GM23338 (cell line): ENCODE measurements at regions not wholly inside any gene's neighbourhood (a gene's known extent, or its start where the extent isn't known, plus 50 kb on each side); places are given as distances from the start of the nearest gene placed in this dataset.
A peak's percentile ranks its signal among the peaks of the same experiment; 100 is the strongest.

Experiments
- ATAC-seq: fragments of 200-7000 bp; cut with Tn5 transposase; 3 replicates; pipeline ENCODE4 v1.9.1; 2020
- DNase-seq: peaks from one replicate; pipeline ENCODE4 v3.0.0-alpha.2; 2015; ENCODE audit warnings: low spot score
- H2AFZ ChIP-seq: fragments of 200-600 bp; sonication (generic); 2 replicates; pipeline ENCODE4 v1.8.0; 2016; ENCODE audit warnings: antibody characterized with exemption, mild to moderate bottlenecking, moderate library complexity
- H3F3A ChIP-seq: fragments of 200-600 bp; sonication (generic); replicated peaks from 2 replicates; pipeline ENCODE4 v1.8.0; 2017; ENCODE audit warnings: antibody characterized with exemption, mixed run types, low read depth
- H3K27ac ChIP-seq: fragments of 200-600 bp; sonication (generic); 2 replicates; pipeline ENCODE4 v1.6.1; 2016; ENCODE audit warnings: low read depth
- H3K27me3 ChIP-seq: fragments of 200-600 bp; sonication (generic); 2 replicates; pipeline ENCODE4 v1.8.0; 2016; ENCODE audit warnings: mild to moderate bottlenecking, mixed run types, moderate library complexity; ENCODE audit not compliant: insufficient read depth
- H3K36me3 ChIP-seq: fragments of 200-600 bp; sonication (generic); 2 replicates; pipeline ENCODE4 v1.8.0; 2016; ENCODE audit warnings: mild to moderate bottlenecking; ENCODE audit not compliant: insufficient read depth
- H3K4me1 ChIP-seq: fragments of 200-600 bp; sonication (generic); 2 replicates; pipeline ENCODE4 v1.8.0; 2016; ENCODE audit warnings: mild to moderate bottlenecking, moderate library complexity; ENCODE audit not compliant: insufficient read depth
- H3K4me2 ChIP-seq: fragments of 200-600 bp; sonication (generic); 2 replicates; pipeline ENCODE4 v1.7.1; 2017; ENCODE audit warnings: mixed run types
- H3K4me3 ChIP-seq: fragments of 200-600 bp; sonication (generic); 2 replicates; pipeline ENCODE4 v1.6.1; 2016; ENCODE audit warnings: mixed run types
- H3K79me2 ChIP-seq: fragments of 200-600 bp; sonication (generic); replicated peaks from 2 replicates; pipeline ENCODE4 v1.8.0; 2017; ENCODE audit warnings: mild to moderate bottlenecking; ENCODE audit not compliant: insufficient read depth
- H3K9me2 ChIP-seq: fragments of 200-600 bp; sonication (generic); 2 replicates; pipeline ENCODE4 v1.8.0; 2017; ENCODE audit not compliant: insufficient read depth
- H4K20me1 ChIP-seq: fragments of 200-600 bp; sonication (generic); replicated peaks from 2 replicates; pipeline ENCODE4 v1.8.0; 2017; ENCODE audit warnings: mild to moderate bottlenecking; ENCODE audit not compliant: insufficient read depth
- H3K27ac Mint-ChIP-seq: 2 replicates; pipeline ENCODE4 v1.8.0; 2020; ENCODE audit warnings: inconsistent platforms, mild to moderate bottlenecking, moderate library complexity, mixed read lengths
- H3K27me3 Mint-ChIP-seq: 3 replicates; pipeline ENCODE4 v1.8.0; 2022; ENCODE audit warnings: low read depth, mild to moderate bottlenecking, moderate library complexity, mixed read lengths, inconsistent platforms; ENCODE audit not compliant: insufficient read depth, poor library complexity
- H3K36me3 Mint-ChIP-seq: 3 replicates; pipeline ENCODE4 v1.8.0; 2021; ENCODE audit warnings: low read depth, mild to moderate bottlenecking, inconsistent platforms, moderate library complexity, mixed read lengths
- H3K4me1 Mint-ChIP-seq: 3 replicates; pipeline ENCODE4 v1.8.0; 2020; ENCODE audit warnings: mild to moderate bottlenecking, inconsistent platforms, mixed read lengths
- H3K4me3 Mint-ChIP-seq: 3 replicates; pipeline ENCODE4 v1.8.0; 2021; ENCODE audit warnings: moderate library complexity, mild to moderate bottlenecking, inconsistent platforms, mixed read lengths
- H3K9me3 Mint-ChIP-seq: 3 replicates; pipeline ENCODE4 v1.8.0; 2020; ENCODE audit warnings: moderate library complexity, mild to moderate bottlenecking, inconsistent platforms, mixed read lengths
- CREB1 ChIP-seq: fragments of 250-450 bp; sonication (Bioruptor Pico); IDR thresholded peaks from 2 replicates; pipeline ENCODE4 v1.5.0; 2020; ENCODE audit warnings: low read depth, mild to moderate bottlenecking, moderate library complexity
- CTCF ChIP-seq, 2 experiments: fragments of 200-600 bp in 1 of 2; sonication (generic) in 1 of 2; conservative IDR thresholded peaks; 2 replicates each; pipeline versions ENCODE4 v1.5.1 to v1.6.1; 2016 to 2017; ENCODE audit warnings: antibody characterized with exemption in 2 of 2, low read depth in 2 of 2, mild to moderate bottlenecking in 2 of 2, moderate library complexity in 1 of 2
- ETS1 ChIP-seq: IDR thresholded peaks from 2 replicates; pipeline ENCODE4 v1.6.1; 2016; ENCODE audit warnings: antibody characterized with exemption
- EZH2 ChIP-seq: fragments of 200-600 bp; sonication (generic); IDR thresholded peaks from one replicate; pipeline ENCODE4 v1.8.0; 2017; ENCODE audit warnings: antibody characterized with exemption, mild to moderate bottlenecking, low read depth; ENCODE audit not compliant: unreplicated experiment
- EZH2phosphoT487 ChIP-seq: fragments of 200-600 bp; sonication (generic); IDR thresholded peaks from one replicate; pipeline ENCODE4 v1.8.1; 2018; ENCODE audit warnings: antibody characterized with exemption; ENCODE audit not compliant: unreplicated experiment
- JUNB ChIP-seq: IDR thresholded peaks from one replicate; pipeline ENCODE4 v1.6.1; 2016; ENCODE audit warnings: antibody characterized with exemption; ENCODE audit not compliant: unreplicated experiment
- NANOG ChIP-seq: IDR thresholded peaks from 2 replicates; pipeline ENCODE4 v1.6.1; 2016; ENCODE audit warnings: antibody characterized with exemption, borderline replicate concordance
- POLR2AphosphoS5 ChIP-seq: IDR thresholded peaks from 2 replicates; pipeline ENCODE4 v1.6.1; 2016; ENCODE audit warnings: antibody characterized with exemption, low read depth
- REST ChIP-seq: IDR thresholded peaks from one replicate; pipeline ENCODE4 v1.6.1; 2018; ENCODE audit warnings: antibody characterized with exemption; ENCODE audit not compliant: unreplicated experiment
- STAT1 ChIP-seq: IDR thresholded peaks from one replicate; pipeline ENCODE4 v1.6.1; 2016; ENCODE audit warnings: antibody characterized with exemption; ENCODE audit not compliant: unreplicated experiment
- ZNF114 ChIP-seq: fragments of 250-450 bp; sonication (Bioruptor Pico); IDR thresholded peaks from 2 replicates; pipeline ENCODE4 v1.5.0; 2020; ENCODE audit warnings: mild to moderate bottlenecking, moderate library complexity
- ZNF331 ChIP-seq: fragments of 250-450 bp; sonication (Bioruptor Pico); IDR thresholded peaks from 2 replicates; pipeline ENCODE4 v1.5.0; 2020; ENCODE audit warnings: low read depth, mild to moderate bottlenecking, moderate library complexity
- ZNF462 ChIP-seq: fragments of 250-450 bp; sonication (Bioruptor Pico); IDR thresholded peaks from 2 replicates; pipeline ENCODE4 v1.5.0; 2020; ENCODE audit warnings: mild to moderate bottlenecking, moderate library complexity

- no peaks in the 10 kb centered on the region for H3K36me3 Mint-ChIP-seq
- no peak overlapping the region for H3K4me3 Mint-ChIP-seq
- DNase-seq (no peak), ATAC-seq (no peak)
- H3K27me3 Mint-ChIP-seq, result peaks cover 4% of the 10 kb centered on the region
- no peaks in the 10 kb centered on the region for H3K9me3 Mint-ChIP-seq
- no peak overlapping the region for H3K27ac ChIP-seq
- H2AFZ ChIP-seq, result no peak overlapping the region
- H3F3A ChIP-seq, result 0 out of 2 replicates have a peak, but pooled peaks cover 4% of the 10 kb centered on the region
- no peak overlapping the region for H3K4me3 ChIP-seq
- TF ChIP-seq STAT1, result no peak
- no peak for TF ChIP-seq EZH2
- no peak for TF ChIP-seq ZNF114
- TF ChIP-seq POLR2AphosphoS5, result no peak
- TF ChIP-seq NANOG, result no peak
- no peak for TF ChIP-seq ZNF462 (CRISPR knock-in tag)
- no peak for TF ChIP-seq CTCF (conservative IDR thresholded peaks at IDR 0.05; ENCODE audit: low read depth in 2 of 2)
- no peak for TF ChIP-seq JUNB
- no peak for TF ChIP-seq CREB1 (CRISPR knock-in tag)
- TF ChIP-seq ZNF331 (CRISPR knock-in tag), result no peak
- no peak for TF ChIP-seq EZH2phosphoT487
- no peak for TF ChIP-seq ETS1
- no peak for TF ChIP-seq REST
- H3K79me2 ChIP-seq, result no peaks in the 10 kb centered on the region
- no peak overlapping the region for H3K27ac Mint-ChIP-seq
- H3K4me1 Mint-ChIP-seq, result peaks cover 49% of the 10 kb centered on the region
- no peaks in the 10 kb centered on the region for H3K36me3 ChIP-seq
- H3K4me2 ChIP-seq, result 0 out of 2 replicates have a peak overlapping the region, but pooled peaks have one; percentile 6
- no peaks in the 10 kb centered on the region for H4K20me1 ChIP-seq
- H3K9me2 ChIP-seq, result 0 out of 2 replicates have a peak, but pooled peaks cover 5% of the 10 kb centered on the region
- H3K27me3 ChIP-seq, result no peaks in the 10 kb centered on the region
- peaks cover 61% of the 10 kb centered on the region for H3K4me1 ChIP-seq
Observed at GRCh38 chr13:50390503-50391248, 375.4 kb downstream of the KCNRG start.
